ENCODE measurements at regions not wholly inside any gene's neighbourhood (a gene's known extent, or its start where the extent isn't known, plus 50 kb on each side); places are given as distances from the start of the nearest gene placed in this dataset.

- Histone ChIP-seq H3K4me1 (ENCODE audit: control insufficient read depth in 1 of 2, insufficient read depth in 2 of 2, low read length in 2 of 2) (no peaks in the 10 kb centered on the region), H3K9me3 (replicated peaks in 1 of 2; ENCODE audit: control insufficient read depth in 1 of 2, insufficient read depth in 1 of 2, low read length in 2 of 2) (peaks cover 20 to 23% of the 10 kb centered on the region in 2 donors), H4K20me1 (ENCODE audit: insufficient read depth, low read length) (no peaks in the 10 kb centered on the region), H2AFZ (ENCODE audit: insufficient read depth, low read depth, low read length, poor library complexity, severe bottlenecking) (no peak overlapping the region), H3K27me3 (ENCODE audit: control insufficient read depth in 2 of 2, insufficient read depth in 2 of 2, low read length in 2 of 2) (no peaks in the 10 kb centered on the region), H3K4me2 (replicated peaks; ENCODE audit: extremely low read depth, low read length, poor library complexity, severe bottlenecking) (no peak overlapping the region), H3K79me2 (ENCODE audit: insufficient read depth, low read length) (no peaks in the 10 kb centered on the region), H3K9ac (ENCODE audit: insufficient read depth, low read length, poor library complexity, severe bottlenecking) (no peak overlapping the region), H3K27ac (ENCODE audit: low read depth in 1 of 2, low read length in 2 of 2) (no peak overlapping the region), H3K4me3 (replicated peaks in 1 of 3; ENCODE audit: low read depth in 2 of 3, low read length in 3 of 3) (no peak overlapping the region), H3K36me3 (replicated peaks in 1 of 2; ENCODE audit: control insufficient read depth in 1 of 2, insufficient read depth in 2 of 2, low read length in 2 of 2) (no peaks in the 10 kb centered on the region)
- Mint-ChIP-seq H3K4me1 (no peaks in the 10 kb centered on the region), H3K9me3 (peaks cover 15 to 32% (median 26%) of the 10 kb centered on the region in 7 donors), H3K4me3 (no peak overlapping the region), H3K27me3 (ENCODE audit: low read depth in 3 of 3) (peaks cover 0 to 8% (median 2%) of the 10 kb centered on the region in 3 donors), H3K36me3 (no peaks in the 10 kb centered on the region), H3K27ac (no peak overlapping the region)
- intact Hi-C loops (cut with micrococcal nuclease), result no loop called here
- TF ChIP-seq CTCF (IDR thresholded peaks at IDR 0.05), result no peak
- no peak for DNase-seq
Observed at GRCh38 chr18:57869221-57869620, 66.1 kb upstream of the ATP8B1 start.

GRCh38 chr18:57866355-57866754 lies 63.2 kb upstream of the ATP8B1 start:
- WGBS (ENCODE audit: insufficient coverage), result no CpG with 5 or more reads among the region's 3 CpGs
- no peaks in the 10 kb centered on the region for H3K36me3 Mint-ChIP-seq

More at GRCh38 chr18:57866355-57866754, 63.2 kb upstream of the ATP8B1 start:
- Histone ChIP-seq H3K9me3 (replicated peaks in 1 of 2; ENCODE audit: control insufficient read depth in 1 of 2, insufficient read depth in 1 of 2, low read length in 2 of 2) (peaks cover 6 to 8% of the 10 kb centered on the region in 2 donors), H3K27me3 (ENCODE audit: control insufficient read depth in 2 of 2, insufficient read depth in 2 of 2, low read length in 2 of 2) (no peaks in the 10 kb centered on the region), H3K79me2 (ENCODE audit: insufficient read depth, low read length) (no peaks in the 10 kb centered on the region), H3K9ac (ENCODE audit: insufficient read depth, low read length, poor library complexity, severe bottlenecking) (no peak overlapping the region), H4K20me1 (ENCODE audit: insufficient read depth, low read length) (no peaks in the 10 kb centered on the region), H3K4me1 (ENCODE audit: control insufficient read depth in 1 of 2, insufficient read depth in 2 of 2, low read length in 2 of 2) (no peaks in the 10 kb centered on the region), H3K36me3 (replicated peaks in 1 of 2; ENCODE audit: control insufficient read depth in 1 of 2, insufficient read depth in 2 of 2, low read length in 2 of 2) (no peaks in the 10 kb centered on the region), H2AFZ (ENCODE audit: insufficient read depth, low read depth, low read length, poor library complexity, severe bottlenecking) (no peak overlapping the region), H3K4me3 (replicated peaks in 1 of 3; ENCODE audit: low read depth in 2 of 3, low read length in 3 of 3) (no peak overlapping the region), H3K27ac (ENCODE audit: low read depth in 1 of 2, low read length in 2 of 2) (no peak overlapping the region), H3K4me2 (replicated peaks; ENCODE audit: extremely low read depth, low read length, poor library complexity, severe bottlenecking) (no peak overlapping the region)
- TF ChIP-seq CTCF (IDR thresholded peaks at IDR 0.05), result no peak
- DNase-seq, result no peak
- no peak overlapping the region for H3K27ac Mint-ChIP-seq
- intact Hi-C loops (cut with micrococcal nuclease), result no loop called here
- no peak overlapping the region for H3K4me3 Mint-ChIP-seq
- H3K4me1 Mint-ChIP-seq, result no peaks in the 10 kb centered on the region
- H3K9me3 Mint-ChIP-seq, result peaks cover 3 to 12% (median 6%) of the 10 kb centered on the region in 7 donors
- peaks cover 0 to 10% (median 5%) of the 10 kb centered on the region in 3 donors for H3K27me3 Mint-ChIP-seq (ENCODE audit: low read depth in 3 of 3)
